Upper lobe of left lung (tissue), 6 donors: ENCODE measurements at regions not wholly inside any gene's neighbourhood (a gene's known extent, or its start where the extent isn't known, plus 50 kb on each side); places are given as distances from the start of the nearest gene placed in this dataset.

Experiments
- ATAC-seq, 2 donors: fragments of 200-7000 bp; cut with Tn5 transposase; one replicate each; pipeline ENCODE4 v1.9.1; 2022; ENCODE audit warnings: mild to moderate bottlenecking in 2 of 2, moderate library complexity in 2 of 2; ENCODE audit not compliant: low FRiP score in 2 of 2
- DNase-seq, 2 donors: peaks; one replicate each; pipeline ENCODE4 v3.0.0-alpha.2; 2019 to 2020
- H3K27ac ChIP-seq, 4 donors: fragments of 200-600 bp; sonication (generic); one replicate each; pipeline ENCODE4 v1.5.1; 2016 to 2019
- H3K27me3 ChIP-seq, 4 donors: fragments of 200-600 bp; sonication (generic); one replicate each; pipeline ENCODE4 v1.5.1; 2017 to 2019
- H3K36me3 ChIP-seq, 4 donors: fragments of 200-600 bp; sonication (generic); one replicate each; pipeline ENCODE4 v1.5.1; 2016 to 2019
- H3K4me1 ChIP-seq, 4 donors: fragments of 200-600 bp; sonication (generic); one replicate each; pipeline ENCODE4 v1.5.1; 2018 to 2019
- H3K4me3 ChIP-seq, 4 donors: fragments of 200-600 bp; sonication (generic); one replicate each; pipeline ENCODE4 v1.5.1; 2017 to 2019; ENCODE audit warnings: mild to moderate bottlenecking in 2 of 4, moderate library complexity in 1 of 4
- H3K9me3 ChIP-seq, 4 donors: fragments of 200-600 bp; sonication (generic); one replicate each; pipeline ENCODE4 v1.5.1; 2018 to 2019
- CTCF ChIP-seq, 6 experiments: fragments of 450-650 bp in 4 of 6; fragments of 200-600 bp in 2 of 6; sonication (generic) in 2 of 6; IDR thresholded peaks; one replicate each; pipeline ENCODE4 v1.5.1; 2016 to 2019; ENCODE audit warnings: antibody characterized with exemption in 6 of 6
- EP300 ChIP-seq, 4 donors: sonication (generic); formaldehyde crosslinking; IDR thresholded peaks; one replicate each; pipeline ENCODE4 v1.5.1; 2017; ENCODE audit warnings: antibody characterized with exemption in 4 of 4, control low read depth in 2 of 4
- POLR2A ChIP-seq, 4 donors: fragments of 450-650 bp; IDR thresholded peaks; one replicate each; pipeline ENCODE4 v1.5.1; 2016 to 2017; ENCODE audit warnings: antibody characterized with exemption in 4 of 4, mild to moderate bottlenecking in 2 of 4
- POLR2AphosphoS5 ChIP-seq, 2 donors: sonication (generic); formaldehyde crosslinking; IDR thresholded peaks; one replicate each; pipeline ENCODE4 v1.5.1; 2017; ENCODE audit warnings: antibody characterized with exemption in 2 of 2
- WGBS, 2 donors: methylation state at CpG; one replicate each; pipeline ENCODE4 v1.1.5; 2017 to 2018; 5-methylcytosine and 5-hydroxymethylcytosine counted together
- donor health status: DM: no; HTN: no; CAD: no; lungs with moderate emphysema.
- donor health status: DM: no; HTN: yes; CAD: no; lungs with severe emphysema.

- no peak for ATAC-seq
- TF ChIP-seq EP300 (IDR thresholded peaks at IDR 0.05) (no peak), CTCF (IDR thresholded peaks at IDR 0.05) (no peak), POLR2A (IDR thresholded peaks at IDR 0.05) (no peak), POLR2AphosphoS5 (IDR thresholded peaks at IDR 0.05) (no peak)
- Histone ChIP-seq H3K27ac (no peak overlapping the region), H3K27me3 (no peaks in the 10 kb centered on the region), H3K36me3 (no peaks in the 10 kb centered on the region), H3K4me1 (no peaks in the 10 kb centered on the region), H3K4me3 (no peak overlapping the region), H3K9me3 (no peaks in the 10 kb centered on the region)
- WGBS, 2 donors, result 73 to 74% methylated on average over 3 of the region's 3 CpGs
- DNase-seq, result no peak
Measured at GRCh38 chr10:2938869-2939268, 128.5 kb upstream of the PFKP start.

GRCh38 chr10:2936816-2937215 is 130.5 kb upstream of the PFKP start:
- Histone ChIP-seq H3K9me3 (no peaks in the 10 kb centered on the region), H3K4me1 (no peaks in the 10 kb centered on the region), H3K27ac (no peak overlapping the region), H3K36me3 (no peaks in the 10 kb centered on the region), H3K27me3 (no peaks in the 10 kb centered on the region), H3K4me3 (no peak overlapping the region)
- TF ChIP-seq POLR2AphosphoS5 (IDR thresholded peaks at IDR 0.05), result no peak
- TF ChIP-seq EP300 (IDR thresholded peaks at IDR 0.05), result no peak
- DNase-seq, result no peak
- no peak for ATAC-seq
- WGBS, 2 donors, result 29% methylated on average over 6 of the region's 6 CpGs

- H3K36me3 ChIP-seq, result no peaks in the 10 kb centered on the region
- TF ChIP-seq CTCF (IDR thresholded peaks at IDR 0.05) (no peak), POLR2AphosphoS5 (IDR thresholded peaks at IDR 0.05) (no peak), POLR2A (IDR thresholded peaks at IDR 0.05) (no peak), EP300 (IDR thresholded peaks at IDR 0.05) (no peak)
- ATAC-seq, result no peak
- peak in 1 of 2 donors; percentile 60 for DNase-seq
- H3K27me3 ChIP-seq, result no peaks in the 10 kb centered on the region
- WGBS, 2 donors, result 75 to 87% methylated on average over 20 to 39 of the region's 39 CpGs
- H3K9me3 ChIP-seq, result no peaks in the 10 kb centered on the region
- no peak overlapping the region for H3K27ac ChIP-seq
- H3K4me1 ChIP-seq, result no peaks in the 10 kb centered on the region
- no peak overlapping the region for H3K4me3 ChIP-seq
Measured at GRCh38 chr10:2935647-2936386, 131.5 kb upstream of the PFKP start.

- DNase-seq (no peak), ATAC-seq (peak in 1 of 2 donors; percentile 57)
- no peak overlapping the region for H3K27ac ChIP-seq
- no peak overlapping the region for H3K4me3 ChIP-seq
- no peaks in the 10 kb centered on the region for H3K9me3 ChIP-seq
- no peaks in the 10 kb centered on the region for H3K27me3 ChIP-seq
- WGBS, 2 donors, result 59 to 69% methylated on average over 7 of the region's 7 CpGs
- TF ChIP-seq POLR2AphosphoS5 (IDR thresholded peaks at IDR 0.05) (no peak), CTCF (IDR thresholded peaks at IDR 0.05) (no peak), EP300 (IDR thresholded peaks at IDR 0.05) (no peak), POLR2A (IDR thresholded peaks at IDR 0.05) (no peak)
- H3K36me3 ChIP-seq, result no peaks in the 10 kb centered on the region
- no peaks in the 10 kb centered on the region for H3K4me1 ChIP-seq
Measured at GRCh38 chr10:2933924-2934323, 133.4 kb upstream of the PFKP start.

- Histone ChIP-seq H3K4me3 (no peak overlapping the region), H3K36me3 (no peaks in the 10 kb centered on the region), H3K4me1 (no peaks in the 10 kb centered on the region), H3K9me3 (no peaks in the 10 kb centered on the region), H3K27me3 (no peaks in the 10 kb centered on the region), H3K27ac (no peak overlapping the region)
- ATAC-seq, result no peak
- DNase-seq, result no peak
- WGBS, 2 donors, result 63 to 66% methylated on average over 3 of the region's 3 CpGs
- no peak for TF ChIP-seq POLR2AphosphoS5 (IDR thresholded peaks at IDR 0.05)
- TF ChIP-seq CTCF (IDR thresholded peaks at IDR 0.05), result no peak
- TF ChIP-seq EP300 (IDR thresholded peaks at IDR 0.05), result no peak
- no peak for TF ChIP-seq POLR2A (IDR thresholded peaks at IDR 0.05)
Measured at GRCh38 chr10:2933519-2933918, 133.8 kb upstream of the PFKP start.
